ENCODE measurements at regions not wholly inside any gene's neighbourhood (a gene's known extent, or its start where the extent isn't known, plus 50 kb on each side); places are given as distances from the start of the nearest gene placed in this dataset.

- Histone ChIP-seq H3K27ac (ENCODE audit: insufficient read length, low read depth, low read length) (no peak overlapping the region), H3K79me1 (ENCODE audit: insufficient read depth, low read depth, low read length, poor library complexity, severe bottlenecking) (no peaks in the 10 kb centered on the region), H2BK15ac (ENCODE audit: low read depth, low read length) (no peak overlapping the region), H4K91ac (ENCODE audit: insufficient read length, low read depth, low read length) (no peak overlapping the region), H3K56ac (ENCODE audit: insufficient read length, low read depth, low read length) (no peak overlapping the region), H3K4me1 (ENCODE audit: insufficient read depth, low read length) (peaks cover 2% of the 10 kb centered on the region; the same call in 1 of the 2 replicates), H3K23ac (ENCODE audit: insufficient read length, low read depth, low read length) (no peak overlapping the region), H2BK5ac (ENCODE audit: insufficient read length, low read length) (no peak overlapping the region), H3K14ac (ENCODE audit: insufficient read depth, low read length) (no peak overlapping the region), H3K79me2 (ENCODE audit: insufficient read depth, low read length) (no peaks in the 10 kb centered on the region), H2BK120ac (ENCODE audit: low read depth, low read length, poor library complexity, severe bottlenecking) (no peak overlapping the region), H3K4ac (ENCODE audit: low read depth, low read length) (no peak overlapping the region), H4K5ac (ENCODE audit: insufficient read length, low read depth, low read length) (no peak overlapping the region), H2BK12ac (ENCODE audit: insufficient read length, low read depth, low read length) (no peak overlapping the region), H2AK5ac (ENCODE audit: insufficient read length, low read length) (no peak overlapping the region), H3K18ac (ENCODE audit: insufficient read length, low read depth, low read length) (no peak overlapping the region), H3K27me3 (ENCODE audit: insufficient read depth, low read length) (no peaks in the 10 kb centered on the region), H3T11ph (ENCODE audit: low read length) (no peak overlapping the region), H3K9ac (ENCODE audit: extremely low read depth, insufficient read length, low read length) (no peak overlapping the region), H3K4me2 (ENCODE audit: insufficient read depth, insufficient read length, low read length) (no peak overlapping the region), H3K9me3 (ENCODE audit: control insufficient read depth, low read depth, low read length) (no peaks in the 10 kb centered on the region), H3K23me2 (ENCODE audit: insufficient read length, low read depth, low read length, poor library complexity, severe bottlenecking) (no peaks in the 10 kb centered on the region), H4K20me1 (ENCODE audit: control insufficient read depth, insufficient read depth, insufficient read length) (no peaks in the 10 kb centered on the region), H2AFZ (ENCODE audit: low read length) (no peak overlapping the region), H2BK20ac (ENCODE audit: low read depth, low read length, poor library complexity, severe bottlenecking) (no peak overlapping the region), H4K8ac (replicated peaks; ENCODE audit: insufficient read length, low read depth, low read length) (no peak overlapping the region)
- no peaks in the 10 kb centered on the region for H3K9me3 Mint-ChIP-seq
- no peak for TF ChIP-seq CTCF (conservative IDR thresholded peaks at IDR 0.05)
- no peak for DNase-seq
- H3K27ac Mint-ChIP-seq: no peak overlapping the region
- peaks cover 17 to 20% of the 10 kb centered on the region in 2 experiments for H3K4me1 Mint-ChIP-seq
- no peaks in the 10 kb centered on the region for H3K27me3 Mint-ChIP-seq (ENCODE audit: low read depth)
- no peaks in the 10 kb centered on the region for H3K36me3 Mint-ChIP-seq (ENCODE audit: insufficient read depth in 1 of 3, low read depth in 3 of 3)
- H3K4me3 Mint-ChIP-seq: no peak overlapping the region
- no CpG with 5 or more reads among the region's 22 CpGs for WGBS (ENCODE audit: extremely low coverage, insufficient read length, low lambda C conversion rate)
Measured at GRCh38 chr6:25023781-25024180, 88.0 kb upstream of the RIPOR2 start.

Measured in H9 (cell line).